ENCODE measurements at regions not wholly inside any gene's neighbourhood (a gene's known extent, or its start where the extent isn't known, plus 50 kb on each side); places are given as distances from the start of the nearest gene placed in this dataset.

GRCh38 chr19:30116530-30116929 is 174.5 kb downstream of the URI1 start:
- Histone ChIP-seq H3K36me3 (replicated peaks in 1 of 2) (no peaks in the 10 kb centered on the region), H3K4me1 (replicated peaks in 1 of 2) (no peaks in the 10 kb centered on the region), H3K9me3 (replicated peaks in 1 of 3) (no peaks in the 10 kb centered on the region), H3K27me3 (no peaks in the 10 kb centered on the region), H3K27ac (no peak overlapping the region), H3K4me3 (no peak overlapping the region)
- intact Hi-C loops (cut with DNase I), result no loop called here
- TF ChIP-seq POLR2A (IDR thresholded peaks at IDR 0.05), result no peak
- TF ChIP-seq, protein P1, sequence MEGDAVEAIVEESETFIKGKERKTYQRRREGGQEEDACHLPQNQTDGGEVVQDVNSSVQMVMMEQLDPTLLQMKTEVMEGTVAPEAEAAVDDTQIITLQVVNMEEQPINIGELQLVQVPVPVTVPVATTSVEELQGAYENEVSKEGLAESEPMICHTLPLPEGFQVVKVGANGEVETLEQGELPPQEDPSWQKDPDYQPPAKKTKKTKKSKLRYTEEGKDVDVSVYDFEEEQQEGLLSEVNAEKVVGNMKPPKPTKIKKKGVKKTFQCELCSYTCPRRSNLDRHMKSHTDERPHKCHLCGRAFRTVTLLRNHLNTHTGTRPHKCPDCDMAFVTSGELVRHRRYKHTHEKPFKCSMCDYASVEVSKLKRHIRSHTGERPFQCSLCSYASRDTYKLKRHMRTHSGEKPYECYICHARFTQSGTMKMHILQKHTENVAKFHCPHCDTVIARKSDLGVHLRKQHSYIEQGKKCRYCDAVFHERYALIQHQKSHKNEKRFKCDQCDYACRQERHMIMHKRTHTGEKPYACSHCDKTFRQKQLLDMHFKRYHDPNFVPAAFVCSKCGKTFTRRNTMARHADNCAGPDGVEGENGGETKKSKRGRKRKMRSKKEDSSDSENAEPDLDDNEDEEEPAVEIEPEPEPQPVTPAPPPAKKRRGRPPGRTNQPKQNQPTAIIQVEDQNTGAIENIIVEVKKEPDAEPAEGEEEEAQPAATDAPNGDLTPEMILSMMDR (IDR thresholded peaks at IDR 0.05), result no peak
- no peak for DNase-seq

DNA sequence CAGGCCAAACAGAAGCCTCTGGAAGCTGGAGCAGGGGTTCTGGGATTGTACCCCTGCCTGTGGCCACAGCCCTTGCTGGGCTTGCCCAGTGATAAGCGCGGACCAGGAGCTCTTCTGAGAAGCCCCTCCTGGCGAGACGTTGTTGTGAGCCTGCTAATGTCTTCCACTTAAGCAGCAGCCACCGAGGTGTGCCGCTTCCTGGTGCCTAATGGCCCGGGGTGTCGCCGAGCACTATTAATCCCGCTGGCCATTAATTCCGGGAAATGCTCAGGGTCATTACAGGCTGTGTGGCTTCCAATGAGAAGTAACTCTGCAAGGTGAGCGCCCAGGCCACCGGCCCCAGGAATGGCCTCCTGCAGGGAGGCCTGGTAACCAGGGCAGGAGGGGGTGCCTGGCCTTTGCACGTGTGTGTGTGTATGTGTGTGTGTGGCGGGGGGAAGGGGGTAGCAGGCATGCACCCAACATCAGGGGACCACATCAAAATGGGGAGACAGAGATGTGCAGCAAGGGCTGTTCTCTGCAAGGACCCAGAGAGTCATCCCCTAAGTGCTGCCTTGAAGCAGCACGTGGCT is 175.0 kb downstream of the URI1 start:
- intact Hi-C loops (cut with DNase I), result no loop called here
- Histone ChIP-seq H3K4me3 (no peak overlapping the region), H3K36me3 (replicated peaks in 1 of 2) (no peaks in the 10 kb centered on the region), H3K4me1 (replicated peaks in 1 of 2) (no peaks in the 10 kb centered on the region), H3K9me3 (replicated peaks in 1 of 3) (no peaks in the 10 kb centered on the region), H3K27ac (no peak overlapping the region), H3K27me3 (no peaks in the 10 kb centered on the region)
- DNase-seq, result no peak
- no peak for TF ChIP-seq POLR2A (IDR thresholded peaks at IDR 0.05)
- TF ChIP-seq, protein P1 (IDR thresholded peaks at IDR 0.05), result no peak
- 77 to 92% (median 81%) methylated on average over 1 to 16 of the region's 16 CpGs for WGBS, 4 donors

DNA sequence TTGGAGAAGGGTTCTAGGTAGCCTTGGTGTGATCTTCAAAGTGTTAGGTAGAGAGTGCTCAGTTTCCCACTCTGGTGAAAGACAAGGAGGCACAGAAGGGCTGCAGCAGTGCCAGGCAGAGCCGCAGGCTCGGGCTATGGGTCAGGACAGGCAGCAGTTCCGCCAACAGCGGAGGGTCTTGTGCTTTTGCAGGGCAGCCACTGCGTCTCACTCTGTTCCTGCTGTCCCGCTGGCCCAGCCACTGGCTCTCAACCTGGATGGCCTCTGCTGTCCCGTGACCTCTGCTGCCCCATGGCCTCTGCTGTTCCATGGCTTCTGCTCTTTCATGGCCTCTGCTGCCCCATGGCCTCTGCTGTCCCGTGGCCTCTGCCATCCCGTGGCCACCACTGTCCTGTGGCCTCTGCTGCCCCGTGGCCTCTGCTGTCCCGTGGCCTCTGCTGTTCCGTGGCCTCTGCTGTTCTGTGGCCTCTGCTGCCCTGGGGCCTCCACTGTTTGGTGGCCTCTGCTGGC is 175.7 kb downstream of the URI1 start:
- Histone ChIP-seq H3K9me3 (replicated peaks in 1 of 3) (no peaks in the 10 kb centered on the region), H3K4me1 (replicated peaks in 1 of 2) (no peaks in the 10 kb centered on the region), H3K4me3 (no peak overlapping the region), H3K36me3 (replicated peaks in 1 of 2) (no peaks in the 10 kb centered on the region), H3K27me3 (no peaks in the 10 kb centered on the region), H3K27ac (no peak overlapping the region)
- intact Hi-C loops (cut with DNase I), result no loop called here
- WGBS, 4 donors, result 86 to 96% (median 93%) methylated on average over 12 of the region's 12 CpGs
- TF ChIP-seq POLR2A (IDR thresholded peaks at IDR 0.05), result no peak
- TF ChIP-seq, protein P1 (IDR thresholded peaks at IDR 0.05), result no peak
- DNase-seq, result no peak

GRCh38 chr19:30118221-30118620 is 176.2 kb downstream of the URI1 start:
- Histone ChIP-seq H3K4me1 (replicated peaks in 1 of 2) (no peaks in the 10 kb centered on the region), H3K4me3 (no peak overlapping the region), H3K27me3 (no peaks in the 10 kb centered on the region), H3K9me3 (replicated peaks in 1 of 3) (no peaks in the 10 kb centered on the region), H3K36me3 (replicated peaks in 1 of 2) (no peaks in the 10 kb centered on the region), H3K27ac (no peak overlapping the region)
- intact Hi-C loops (cut with DNase I), result no loop called here
- no peak for TF ChIP-seq POLR2A (IDR thresholded peaks at IDR 0.05)
- TF ChIP-seq, protein P1 (IDR thresholded peaks at IDR 0.05), result no peak
- 84 to 91% (median 88%) methylated on average over 11 of the region's 11 CpGs for WGBS, 4 donors
- DNase-seq, result no peak
